B cell (primary cell): ENCODE measurements at regions not wholly inside any gene's neighbourhood (a gene's known extent, or its start where the extent isn't known, plus 50 kb on each side); places are given as distances from the start of the nearest gene placed in this dataset.

Experiments used
- ATAC-seq: fragments of 200-7000 bp; cut with Tn5 transposase; one replicate; pipeline ENCODE4 v1.10.0; 2021; ENCODE audit warnings: low read depth, mild to moderate bottlenecking, moderate number of reproducible peaks, moderate library complexity
- CTCF ChIA-PET: fragments of 350-600 bp; sonication (Branson Sonifier 250); formaldehyde crosslinking; loops from one replicate; lab custom pipeline; 2021; ENCODE audit warnings: antibody characterized with exemption, inconsistent platforms; lab: Charles Lee
- POLR2A ChIA-PET: fragments of 350-600 bp; sonication (Branson Sonifier 250); formaldehyde crosslinking; loops from one replicate; lab custom pipeline; 2021; ENCODE audit warnings: antibody characterized with exemption; lab: Charles Lee
- DNase-seq: peaks from one replicate; pipeline ENCODE4 v3.0.0; 2013
- H2AFZ ChIP-seq: 2 replicates; pipeline ENCODE4 v1.6.1; 2012; ENCODE audit warnings: mild to moderate bottlenecking, low read depth, low read length; ENCODE audit not compliant: insufficient read depth, poor library complexity, severe bottlenecking
- H3K27ac ChIP-seq, 2 donors: 1 replicate in 1 of 2; 2 replicates in 1 of 2; pipeline ENCODE4 v1.5.1; 2012 to 2013; ENCODE audit warnings: low read length in 2 of 2, mild to moderate bottlenecking in 2 of 2, moderate library complexity in 1 of 2
- H3K27me3 ChIP-seq, 4 experiments: fragments of 200-600 bp in 1 of 4; sonication (generic) in 1 of 4; replicated peaks in 1 of 4; 1 replicate in 2 of 4; 2 replicates in 2 of 4; pipeline versions ENCODE4 v1.6.1 to v1.7.0; 2013 to 2016; ENCODE audit warnings: low read length in 3 of 4, mild to moderate bottlenecking in 2 of 4, mixed read lengths in 1 of 4, moderate library complexity in 1 of 4; ENCODE audit not compliant: insufficient read depth in 4 of 4, control insufficient read depth in 3 of 4; ENCODE audit errors: control extremely low read depth in 1 of 4
- H3K36me3 ChIP-seq, 2 experiments: replicated peaks in 1 of 2; 1 replicate in 1 of 2; 2 replicates in 1 of 2; pipeline versions ENCODE4 v1.6.1 to v1.7.1; 2013; ENCODE audit warnings: low read length in 1 of 2; ENCODE audit not compliant: insufficient read depth in 2 of 2, control insufficient read depth in 1 of 2; ENCODE audit errors: control extremely low read depth in 1 of 2, extremely low read depth in 1 of 2
- H3K4me1 ChIP-seq, 2 donors: fragments of 200-600 bp in 1 of 2; sonication (generic) in 1 of 2; 1 replicate in 1 of 2; 2 replicates in 1 of 2; pipeline versions ENCODE4 v1.5.1 to v1.6.1; 2013 to 2017; ENCODE audit warnings: low read length in 2 of 2; ENCODE audit not compliant: control insufficient read depth in 2 of 2, insufficient read depth in 2 of 2
- H3K4me2 ChIP-seq: replicated peaks from 2 replicates; pipeline ENCODE3; 2012; ENCODE audit warnings: mild to moderate bottlenecking, low read depth, low read length; ENCODE audit not compliant: poor library complexity, severe bottlenecking
- H3K4me3 ChIP-seq, 5 experiments: fragments of 200-600 bp in 1 of 5; sonication (generic) in 1 of 5; 1 replicate in 3 of 5; 2 replicates in 2 of 5; pipeline versions ENCODE4 v1.5.1 to v1.7.0; 2011 to 2016; ENCODE audit warnings: low read length in 4 of 5, mild to moderate bottlenecking in 4 of 5, low read depth in 2 of 5, control low read depth in 1 of 5, moderate library complexity in 1 of 5; ENCODE audit not compliant: insufficient read depth in 1 of 5; ENCODE audit errors: control extremely low read depth in 1 of 5, extremely low read depth in 1 of 5
- H3K79me2 ChIP-seq: fragments of 200-600 bp; sonication (generic); one replicate; pipeline ENCODE4 v1.6.0; 2016; ENCODE audit warnings: low read length; ENCODE audit not compliant: control insufficient read depth, insufficient read depth
- H3K9ac ChIP-seq: fragments of 200-600 bp; sonication (generic); 2 replicates; pipeline ENCODE4 v1.6.1; 2017; ENCODE audit warnings: mild to moderate bottlenecking, low read length, moderate library complexity
- H3K9me3 ChIP-seq, 3 donors: one replicate each; pipeline versions ENCODE4 v1.6.1 to v1.7.1; 2013; ENCODE audit warnings: low read length in 2 of 3; ENCODE audit not compliant: control insufficient read depth in 2 of 3, insufficient read depth in 1 of 3; ENCODE audit errors: control extremely low read depth in 1 of 3
- H4K20me1 ChIP-seq: 2 replicates; pipeline ENCODE4 v1.6.0; 2012; ENCODE audit warnings: mild to moderate bottlenecking, low read length; ENCODE audit not compliant: insufficient read depth, control insufficient read depth, poor library complexity, severe bottlenecking
- H3K27ac Mint-ChIP-seq: one replicate; pipeline ENCODE4 v1.8.0; 2021; ENCODE audit warnings: mixed read lengths
- H3K27me3 Mint-ChIP-seq: one replicate; pipeline ENCODE4 v1.8.0; 2021; ENCODE audit warnings: mixed read lengths
- H3K4me1 Mint-ChIP-seq: one replicate; pipeline ENCODE4 v1.8.0; 2021; ENCODE audit warnings: mixed read lengths
- H3K4me3 Mint-ChIP-seq: one replicate; pipeline ENCODE4 v1.8.0; 2021; ENCODE audit warnings: mixed read lengths
- H3K9me3 Mint-ChIP-seq: one replicate; pipeline ENCODE4 v1.8.0; 2022; ENCODE audit warnings: mixed read lengths; ENCODE audit not compliant: insufficient read depth
- CTCF ChIP-seq: fragments of 200-600 bp; IDR thresholded peaks from one replicate; pipeline ENCODE4 v1.8.0; 2022; ENCODE audit warnings: antibody characterized with exemption, mild to moderate bottlenecking
- EZH2 ChIP-seq: IDR thresholded peaks from 2 replicates; pipeline ENCODE4 v1.6.1; 2012; ENCODE audit warnings: borderline replicate concordance, low read depth, mild to moderate bottlenecking, moderate library complexity, low read length; ENCODE audit not compliant: insufficient read depth, poor library complexity, severe bottlenecking
- WGBS: methylation state at CpG from one replicate; pipeline ENCODE4 v1.1.5; 2013; ENCODE audit warnings: missing lambda C conversion rate; ENCODE audit not compliant: insufficient coverage; 5-methylcytosine and 5-hydroxymethylcytosine counted together
- intact Hi-C: fragments of 100-400 bp; cut with micrococcal nuclease; formaldehyde crosslinking; loops from one replicate; pipeline ENCODE4 v1.10.0; 2022

- DNase-seq (no peak), ATAC-seq (no peak)
- Histone ChIP-seq H3K27me3 (peaks cover 0 to 11% (median 1%) of the 10 kb centered on the region in 4 experiments), H3K4me1 (no peaks in the 10 kb centered on the region), H3K4me3 (no peak overlapping the region), H4K20me1 (no peaks in the 10 kb centered on the region), H3K36me3 (no peaks in the 10 kb centered on the region), H3K79me2 (no peaks in the 10 kb centered on the region), H3K9me3 (no peaks in the 10 kb centered on the region), H3K27ac (no peak overlapping the region), H3K9ac (no peak overlapping the region), H2AFZ (no peak overlapping the region), H3K4me2 (no peak overlapping the region)
- POLR2A ChIA-PET, result no interaction called here
- CTCF ChIA-PET, result no interaction called here
- no peaks in the 10 kb centered on the region for H3K9me3 Mint-ChIP-seq
- H3K4me1 Mint-ChIP-seq, result no peaks in the 10 kb centered on the region
- TF ChIP-seq EZH2 (no peak), CTCF (no peak)
- no peak overlapping the region for H3K27ac Mint-ChIP-seq
- 80% methylated on average over 8 of the region's 10 CpGs for WGBS
- no peak overlapping the region for H3K4me3 Mint-ChIP-seq
- peaks cover 14% of the 10 kb centered on the region for H3K27me3 Mint-ChIP-seq
- intact Hi-C loops, result no loop called here
These were observed 56.9 kb upstream of the FAM222A start for GRCh38 chr12:109656743-109657142.

GRCh38 chr12:109663795-109664194 is 49.8 kb upstream of the FAM222A start:
- H3K4me1 ChIP-seq, result no peaks in the 10 kb centered on the region
- no peak overlapping the region for H3K27ac ChIP-seq
- ChIA-PET POLR2A (no interaction called here), CTCF (interaction anchor here (0.5 kb wide), 1 partner anchor 1816 kb away, joined by 4 read pairs; no protein-coding TSS in a partner anchor)
- no peak overlapping the region for H3K4me2 ChIP-seq
- H4K20me1 ChIP-seq, result no peaks in the 10 kb centered on the region
- no peak overlapping the region for H2AFZ ChIP-seq
- intact Hi-C loops, result no loop called here
- no peaks in the 10 kb centered on the region for H3K36me3 ChIP-seq
- 93% methylated on average over 6 of the region's 7 CpGs for WGBS
- H3K9ac ChIP-seq, result no peak overlapping the region
- Mint-ChIP-seq H3K9me3 (no peaks in the 10 kb centered on the region), H3K4me3 (no peak overlapping the region), H3K27me3 (peaks cover 7% of the 10 kb centered on the region), H3K27ac (no peak overlapping the region), H3K4me1 (no peaks in the 10 kb centered on the region)
- TF ChIP-seq EZH2 (no peak), CTCF (no peak)
- H3K9me3 ChIP-seq, result peaks cover 0 to 6% (median 0%) of the 10 kb centered on the region in 3 donors
- H3K4me3 ChIP-seq, result no peak overlapping the region
- ATAC-seq (no peak), DNase-seq (no peak)
- peaks cover 0 to 8% (median 0%) of the 10 kb centered on the region in 4 experiments for H3K27me3 ChIP-seq
- H3K79me2 ChIP-seq, result no peaks in the 10 kb centered on the region
